Endothelial cell of umbilical vein (primary cell): ENCODE measurements at regions not wholly inside any gene's neighbourhood (a gene's known extent, or its start where the extent isn't known, plus 50 kb on each side); places are given as distances from the start of the nearest gene placed in this dataset.

Source experiments
- BruUV-seq: library from RNA; stranded (reverse); fragments of 400-500 nt; replicated peaks from 2 replicates; lab custom pipeline; 2021; lab: Mats Ljungman, UMichigan
- CTCF ChIA-PET: fragments of 300-600, 350-600 bp; sonication (Branson Sonifier 250); formaldehyde crosslinking; loops from one replicate; lab custom pipeline; 2021; ENCODE audit warnings: antibody characterized with exemption, inconsistent platforms; lab: Charles Lee
- POLR2A ChIA-PET: fragments of 300-600, 350-600 bp; sonication (Branson Sonifier 250); formaldehyde crosslinking; loops from one replicate; lab custom pipeline; 2021; ENCODE audit warnings: antibody characterized with exemption, inconsistent platforms; lab: Charles Lee
- DNase-seq: peaks from one replicate; pipeline ENCODE4 v3.0.0-alpha.2; 2011; ENCODE audit warnings: low read depth, low spot score
- FAIRE-seq: peaks from 2 replicates; lab custom pipeline; 2011; peaks lifted over from hg19 to GRCh38; lab: Jason Lieb, UNC
- H2AFZ ChIP-seq: 2 replicates; pipeline ENCODE4 v1.6.0; 2012; ENCODE audit warnings: low read depth, low read length, control low read depth, inconsistent platforms
- H3K27ac ChIP-seq: 2 replicates; pipeline ENCODE4 v1.5.1; 2011; ENCODE audit warnings: low read depth, mild to moderate bottlenecking, control low read depth, low read length, moderate library complexity; ENCODE audit not compliant: insufficient read depth
- H3K27me3 ChIP-seq, 2 experiments: 2 replicates each; pipeline versions ENCODE4 v1.6.0 to v1.6.1; 2011; ENCODE audit warnings: low read length in 2 of 2, mixed read lengths in 1 of 2; ENCODE audit not compliant: control insufficient read depth in 2 of 2, insufficient read depth in 2 of 2
- H3K36me3 ChIP-seq, 2 experiments: 2 replicates in 1 of 2; 3 replicates in 1 of 2; pipeline ENCODE4 v1.5.1; 2011; ENCODE audit warnings: low read length in 2 of 2, mild to moderate bottlenecking in 1 of 2, moderate library complexity in 1 of 2; ENCODE audit not compliant: control insufficient read depth in 2 of 2, insufficient read depth in 2 of 2; ENCODE audit errors: extremely low read depth in 1 of 2
- H3K4me1 ChIP-seq: 3 replicates; pipeline ENCODE4 v1.5.1; 2011; ENCODE audit warnings: mild to moderate bottlenecking, low read length; ENCODE audit not compliant: control insufficient read depth, insufficient read depth; ENCODE audit errors: extremely low read depth
- H3K4me2 ChIP-seq: 2 replicates; pipeline ENCODE4 v1.6.1; 2011; ENCODE audit warnings: low read length, control low read depth, mixed read lengths; ENCODE audit not compliant: insufficient read depth
- H3K4me3 ChIP-seq, 3 experiments: fragments of 200-600 bp in 1 of 3; sonication (generic), shearing (Covaris generic) in 1 of 3; replicated peaks in 1 of 3; 2 replicates each; pipeline ENCODE4 v1.5.1; 2011 to 2016; ENCODE audit warnings: control low read depth in 3 of 3, low read length in 3 of 3, mild to moderate bottlenecking in 2 of 3, inconsistent platforms in 1 of 3, low read depth in 1 of 3, moderate library complexity in 1 of 3; ENCODE audit not compliant: insufficient read depth in 1 of 3
- H3K79me2 ChIP-seq: 2 replicates; pipeline ENCODE4 v1.6.0; 2012; ENCODE audit warnings: low read length, inconsistent platforms; ENCODE audit not compliant: control insufficient read depth, insufficient read depth
- H3K9ac ChIP-seq: replicated peaks from 2 replicates; pipeline ENCODE3; 2011; ENCODE audit warnings: low read length, control low read depth; ENCODE audit not compliant: insufficient read depth; ENCODE audit errors: extremely low read depth
- H3K9me1 ChIP-seq: replicated peaks from 3 replicates; pipeline ENCODE4 v1.6.0; 2011; ENCODE audit warnings: mild to moderate bottlenecking, low read length; ENCODE audit not compliant: control insufficient read depth, insufficient read depth; ENCODE audit errors: extremely low read depth
- H3K9me3 ChIP-seq: replicated peaks from 2 replicates; pipeline ENCODE4 v1.5.1; 2012; ENCODE audit warnings: low read length, inconsistent platforms; ENCODE audit not compliant: control insufficient read depth, insufficient read depth
- H4K20me1 ChIP-seq: replicated peaks from 2 replicates; pipeline ENCODE3; 2011; ENCODE audit warnings: mild to moderate bottlenecking, low read length; ENCODE audit not compliant: control insufficient read depth, insufficient read depth; ENCODE audit errors: extremely low read depth
- CTCF ChIP-seq, 2 donors: IDR thresholded peaks; 1 replicate in 1 of 2; 2 replicates in 1 of 2; pipeline ENCODE4 v1.5.1; 2011; ENCODE audit warnings: low read length in 2 of 2, mild to moderate bottlenecking in 2 of 2, moderate library complexity in 2 of 2, control low read depth in 1 of 2, inconsistent platforms in 1 of 2, low read depth in 1 of 2; ENCODE audit not compliant: insufficient read depth in 1 of 2; ENCODE audit errors: extremely low read depth in 1 of 2
- EZH2 ChIP-seq: IDR thresholded peaks from 2 replicates; pipeline ENCODE4 v1.6.1; 2012; ENCODE audit warnings: borderline replicate concordance, low read depth, mild to moderate bottlenecking, moderate library complexity, low read length, inconsistent platforms; ENCODE audit not compliant: severe bottlenecking
- FOS ChIP-seq: IDR thresholded peaks from 2 replicates; pipeline ENCODE4 v1.6.1; 2011; ENCODE audit warnings: mild to moderate bottlenecking, low read length, moderate library complexity, borderline replicate concordance; ENCODE audit not compliant: insufficient read depth
- GATA2 ChIP-seq: IDR thresholded peaks from 2 replicates; pipeline ENCODE4 v1.7.0; 2011; ENCODE audit warnings: low read depth, mild to moderate bottlenecking, moderate library complexity, mixed read lengths, low read length; ENCODE audit not compliant: insufficient read length, insufficient read depth
- JUN ChIP-seq: IDR thresholded peaks from 2 replicates; pipeline ENCODE4 v1.6.1; 2011; ENCODE audit warnings: borderline replicate concordance, low read depth; ENCODE audit not compliant: insufficient read length, insufficient read depth
- MAX ChIP-seq: IDR thresholded peaks from 2 replicates; pipeline ENCODE4 v1.6.1; 2011; ENCODE audit not compliant: insufficient read depth, insufficient read length
- MYC ChIP-seq: IDR thresholded peaks from one replicate; pipeline ENCODE4 v1.6.1; 2011; ENCODE audit warnings: mild to moderate bottlenecking, low read depth, low read length
- POLR2A ChIP-seq: IDR thresholded peaks from 2 replicates; pipeline ENCODE4 v1.6.1; 2012; ENCODE audit warnings: low read depth, mild to moderate bottlenecking, control low read depth, low read length
- POLR2AphosphoS5 ChIP-seq: IDR thresholded peaks from 2 replicates; pipeline ENCODE4 v1.6.1; 2012; ENCODE audit warnings: low read depth, mild to moderate bottlenecking, control low read depth, low read length, moderate library complexity; ENCODE audit not compliant: insufficient read depth
- dilution Hi-C: fragments of 300-500 bp; cut with MboI; formaldehyde crosslinking; loops from one replicate; pipeline ENCODE4 v1.15.0; 2019; ENCODE audit warnings: low sequenced_read_pairs; ENCODE audit not compliant: extremely low pct_ligation_motif_present
- intact Hi-C: fragments of 100-400 bp; cut with micrococcal nuclease; formaldehyde crosslinking; loops from one replicate; pipeline ENCODE4 v1.10.0; 2022

- Histone ChIP-seq H3K27me3 (no peaks in the 10 kb centered on the region), H3K36me3 (no peaks in the 10 kb centered on the region), H3K27ac (no peak overlapping the region), H3K9me1 (no peaks in the 10 kb centered on the region), H3K4me2 (no peak overlapping the region), H3K4me3 (no peak overlapping the region), H2AFZ (no peak overlapping the region), H3K4me1 (no peaks in the 10 kb centered on the region), H3K9me3 (no peaks in the 10 kb centered on the region), H3K79me2 (no peaks in the 10 kb centered on the region), H3K9ac (no peak overlapping the region), H4K20me1 (no peaks in the 10 kb centered on the region)
- CTCF ChIA-PET = no interaction called here
- intact Hi-C loops = no loop called here
- TF ChIP-seq JUN (no peak), GATA2 (no peak), CTCF (IDR thresholded peaks at IDR 0.05; ENCODE audit: extremely low read depth in 1 of 2, insufficient read depth in 1 of 2, low read depth in 1 of 2, low read length in 2 of 2) (no peak), EZH2 (no peak), POLR2AphosphoS5 (no peak), MAX (no peak), POLR2A (no peak), FOS (no peak), MYC (no peak)
- DNase-seq (no peak), FAIRE-seq (no peak)
- dilution Hi-C loops = no loop called here
- no TSS peak for BruUV-seq
- POLR2A ChIA-PET = no interaction called here
Measured at GRCh38 chr1:213683529-213683928, 304.2 kb upstream of the PROX1 start.
